ENCODE measurements at regions not wholly inside any gene's neighbourhood (a gene's known extent, or its start where the extent isn't known, plus 50 kb on each side); places are given as distances from the start of the nearest gene placed in this dataset.

GRCh38 chr11:95352733-95353346 lies 121.8 kb upstream of the SESN3 start:
- no peak for DNase-seq

GRCh38 chr11:95349345-95349942 lies 118.4 kb upstream of the SESN3 start:
- DNase-seq: no peak

GRCh38 chr11:95346265-95346664 lies 115.3 kb upstream of the SESN3 start:
- DNase-seq: no peak

GRCh38 chr11:95345651-95346050 lies 114.6 kb upstream of the SESN3 start:
- no peak for DNase-seq

GRCh38 chr11:95344932-95345642 lies 114.1 kb upstream of the SESN3 start:
- no peak for DNase-seq

GRCh38 chr11:95341221-95341620 lies 110.2 kb upstream of the SESN3 start:
- no peak for DNase-seq

- no peak for DNase-seq
Measured at GRCh38 chr11:95339086-95339901, 108.3 kb upstream of the SESN3 start.

- peak; percentile 80 for DNase-seq
Measured at GRCh38 chr11:95338430-95338991, 107.5 kb upstream of the SESN3 start.

GRCh38 chr11:95337972-95338429 lies 107.0 kb upstream of the SESN3 start:
- DNase-seq: no peak

- no peak for DNase-seq
Measured at GRCh38 chr11:95337175-95337957, 106.4 kb upstream of the SESN3 start.

GRCh38 chr11:95335989-95336388 lies 105.0 kb upstream of the SESN3 start:
- no peak for DNase-seq

- DNase-seq: no peak
Measured at GRCh38 chr11:95331161-95331560, 100.2 kb upstream of the SESN3 start.

GRCh38 chr11:95330302-95330701 lies 99.3 kb upstream of the SESN3 start:
- DNase-seq: no peak

GRCh38 chr11:95327273-95327948 lies 96.4 kb upstream of the SESN3 start:
- DNase-seq: no peak

GRCh38 chr11:95325777-95326258 lies 94.8 kb upstream of the SESN3 start:
- DNase-seq: no peak

- DNase-seq: no peak
Measured at GRCh38 chr11:95324826-95325225, 93.8 kb upstream of the SESN3 start.

- DNase-seq: no peak
Measured at GRCh38 chr11:95322539-95322938, 91.5 kb upstream of the SESN3 start.

- no peak for DNase-seq
Measured at GRCh38 chr11:95318498-95318897, 87.5 kb upstream of the SESN3 start.

- no peak for DNase-seq
Measured at GRCh38 chr11:95308512-95309035, 77.6 kb upstream of the SESN3 start.

GRCh38 chr11:95307286-95307685 lies 76.3 kb upstream of the SESN3 start:
- no peak for DNase-seq

Measured in left kidney (tissue), 1 donor.